IPS-18c (cell line): ENCODE measurements at regions not wholly inside any gene's neighbourhood (a gene's known extent, or its start where the extent isn't known, plus 50 kb on each side); places are given as distances from the start of the nearest gene placed in this dataset.

Source experiments
- H3K4me3 ChIP-seq: 2 replicates; pipeline ENCODE4 v1.7.0; 2013; ENCODE audit warnings: low read depth, mild to moderate bottlenecking, low read length, moderate library complexity; ENCODE audit not compliant: insufficient read depth
- H3K9me3 ChIP-seq: one replicate; pipeline ENCODE4 v1.6.1; 2013; ENCODE audit warnings: mild to moderate bottlenecking, low read length, moderate library complexity; ENCODE audit not compliant: control insufficient read depth, insufficient read depth

- Histone ChIP-seq H3K9me3 (no peaks in the 10 kb centered on the region), H3K4me3 (no peak overlapping the region)
These were observed 53.0 kb upstream of the NKX1-1 start for GRCh38 chr4:1459081-1459721.

- H3K4me3 ChIP-seq, result no peak overlapping the region
- H3K9me3 ChIP-seq, result no peaks in the 10 kb centered on the region
These were observed 52.3 kb upstream of the NKX1-1 start for GRCh38 chr4:1458581-1458980.
